GM18520 (cell line): ENCODE measurements at regions not wholly inside any gene's neighbourhood (a gene's known extent, or its start where the extent isn't known, plus 50 kb on each side); places are given as distances from the start of the nearest gene placed in this dataset.

Source experiments
- ATAC-seq: cut with Tn5 transposase; IDR thresholded peaks from one replicate; pipeline ENCODE4 v1.9.1; 2021; ENCODE audit not compliant: unreplicated experiment

DNA sequence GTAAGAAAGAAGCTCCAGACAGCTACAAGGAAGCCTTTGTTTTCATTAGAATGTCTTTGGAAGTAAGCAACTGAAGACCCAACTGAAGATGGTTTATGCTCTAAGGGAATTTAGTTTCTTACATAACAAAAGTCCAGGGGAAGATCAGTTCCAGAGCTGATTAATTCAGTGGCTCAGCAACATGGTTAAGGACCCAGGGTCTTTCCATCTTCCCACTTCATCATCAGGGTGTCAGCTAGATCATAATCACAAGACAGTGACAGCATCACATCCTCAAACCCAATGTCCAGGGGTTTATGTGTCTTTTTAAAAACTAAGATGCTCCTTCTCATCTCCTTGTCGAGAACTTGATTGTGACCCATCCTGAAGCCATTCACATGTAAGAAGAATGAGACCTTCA, 119.7 kb upstream of the PRDM1 start:
- ATAC-seq: no peak

DNA sequence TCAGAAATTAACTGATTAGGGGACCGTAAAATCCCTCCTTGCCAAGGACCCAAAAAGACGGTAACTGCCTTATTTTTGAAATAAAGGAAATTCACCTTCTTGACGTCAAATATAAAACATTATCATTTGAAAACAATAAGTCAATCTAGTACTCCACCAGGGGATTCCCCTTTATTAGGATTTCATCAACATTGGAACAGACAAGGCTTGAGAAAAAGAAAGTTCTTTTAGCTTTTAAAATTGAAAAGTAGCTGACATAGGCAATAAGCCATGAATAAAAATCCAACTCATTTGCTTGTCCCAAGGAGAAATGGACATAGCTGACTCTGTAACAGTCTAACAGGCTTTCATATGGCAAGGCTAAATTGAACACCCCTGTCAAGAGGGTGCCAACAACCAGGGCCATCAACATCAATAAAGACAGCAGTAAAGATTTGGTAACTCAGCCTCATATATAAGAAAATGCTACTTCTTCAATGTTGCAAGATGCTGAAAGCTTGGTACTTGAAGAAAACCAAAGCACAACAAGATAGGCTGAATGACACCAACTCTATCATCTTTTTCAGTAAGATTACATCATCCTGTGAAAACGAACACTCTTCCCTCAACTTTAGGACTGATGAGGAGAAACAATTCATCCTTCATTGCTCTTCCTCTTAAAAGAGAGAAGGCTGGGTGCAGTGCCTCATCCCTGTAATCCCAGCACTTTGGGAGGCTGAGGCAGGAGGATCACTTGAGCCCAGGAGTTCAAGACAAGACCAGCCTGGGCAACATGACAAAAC, 121.0 kb upstream of the PRDM1 start:
- no peak for ATAC-seq

DNA sequence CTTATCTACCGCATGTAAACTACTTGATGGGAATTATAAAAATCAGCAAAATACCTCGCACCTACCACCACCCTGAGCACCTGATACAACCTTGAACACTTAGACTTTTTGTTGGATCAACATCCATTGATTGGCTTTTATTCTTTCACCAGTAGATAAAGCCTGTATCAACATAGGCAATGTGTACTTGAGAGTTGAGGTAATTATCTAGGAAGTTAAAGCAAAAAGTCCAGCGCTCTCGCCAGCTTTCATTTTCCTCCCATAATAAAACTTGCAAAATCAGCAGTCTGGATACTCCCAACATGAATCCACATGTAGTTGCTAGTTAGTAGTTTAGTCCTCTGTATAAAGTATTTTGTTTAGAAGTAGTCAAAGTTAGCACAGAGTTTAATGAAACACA, 132.0 kb upstream of the PRDM1 start:
- no peak for ATAC-seq

DNA sequence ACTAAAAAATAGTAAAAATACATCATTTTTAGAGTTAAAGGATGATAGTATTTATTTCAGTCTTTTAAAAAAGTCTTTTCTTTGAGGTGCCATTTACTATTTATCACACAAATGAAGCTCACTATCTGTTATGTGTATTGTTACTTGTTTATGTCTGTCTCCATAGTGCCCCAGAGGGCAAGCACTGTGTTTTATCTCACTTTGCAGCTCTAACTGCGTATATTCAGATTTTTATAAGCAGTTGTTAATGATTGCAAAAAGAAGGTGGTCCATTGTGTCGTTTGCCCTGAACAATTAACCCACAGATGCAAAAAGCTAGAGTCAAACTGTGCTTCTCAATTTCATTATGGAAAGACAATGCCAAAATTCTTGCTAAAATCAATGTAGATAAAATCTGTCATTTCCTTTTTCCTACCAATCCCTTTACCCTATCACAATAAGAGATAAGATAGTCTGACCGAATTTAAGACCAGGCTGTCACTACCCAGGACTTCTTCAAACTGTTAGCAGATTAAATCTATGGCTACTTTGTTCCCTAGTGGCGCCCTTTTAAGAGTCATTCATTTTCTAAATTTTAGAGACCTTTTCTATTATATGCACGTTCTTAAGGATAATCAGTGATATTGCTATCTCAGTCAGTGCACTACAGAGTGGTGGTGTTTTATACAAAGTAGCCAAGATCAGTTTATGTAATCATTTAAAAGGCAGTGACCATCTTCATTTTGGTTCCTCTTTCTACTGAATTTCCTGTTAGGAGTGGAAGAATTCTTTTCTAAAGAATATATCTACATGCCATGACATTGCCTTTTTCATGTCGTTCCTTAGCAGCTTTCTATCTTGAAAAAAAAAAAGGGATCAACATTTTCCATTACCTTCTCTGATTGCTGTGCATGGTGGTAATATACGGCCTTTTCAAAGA, 133.1 kb upstream of the PRDM1 start:
- no peak for ATAC-seq

DNA sequence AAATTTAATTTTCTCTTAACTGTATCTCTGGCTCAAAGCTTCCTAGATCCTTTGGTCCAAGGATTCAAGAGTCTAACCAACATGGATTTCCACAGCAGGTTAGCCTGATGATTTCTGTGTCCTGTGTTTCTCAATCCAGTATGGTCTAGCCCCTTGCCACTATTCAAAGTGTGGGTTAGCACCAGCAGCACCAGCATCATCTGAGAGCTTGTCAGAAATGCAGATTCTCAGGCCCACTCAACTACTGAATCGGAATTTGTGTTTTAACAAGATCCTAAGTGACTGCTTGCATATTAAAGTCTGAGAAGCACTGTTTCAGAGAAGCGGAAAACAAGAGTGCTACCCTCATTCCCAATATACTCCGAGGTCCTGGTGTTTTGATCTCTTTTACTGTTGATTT, 133.8 kb upstream of the PRDM1 start:
- ATAC-seq: no peak

DNA sequence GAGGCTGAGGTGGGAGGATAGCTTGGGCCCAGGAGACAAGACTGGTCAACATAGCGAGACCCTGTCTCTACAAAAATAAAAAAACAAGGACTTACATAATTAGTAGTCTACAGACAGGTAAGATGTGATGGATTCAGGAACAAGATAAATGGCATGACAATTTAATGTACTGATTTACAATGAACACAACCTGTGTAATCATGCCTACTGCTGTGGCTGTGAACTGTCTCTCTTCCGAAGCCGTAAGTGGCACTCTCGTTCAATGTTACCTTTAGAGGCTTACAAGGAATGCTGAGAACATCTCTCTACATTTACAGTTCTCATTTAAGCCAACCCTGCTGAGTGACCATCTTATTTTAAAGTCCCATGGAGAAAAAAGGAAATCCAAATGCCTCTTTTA, 134.8 kb upstream of the PRDM1 start:
- ATAC-seq: no peak

DNA sequence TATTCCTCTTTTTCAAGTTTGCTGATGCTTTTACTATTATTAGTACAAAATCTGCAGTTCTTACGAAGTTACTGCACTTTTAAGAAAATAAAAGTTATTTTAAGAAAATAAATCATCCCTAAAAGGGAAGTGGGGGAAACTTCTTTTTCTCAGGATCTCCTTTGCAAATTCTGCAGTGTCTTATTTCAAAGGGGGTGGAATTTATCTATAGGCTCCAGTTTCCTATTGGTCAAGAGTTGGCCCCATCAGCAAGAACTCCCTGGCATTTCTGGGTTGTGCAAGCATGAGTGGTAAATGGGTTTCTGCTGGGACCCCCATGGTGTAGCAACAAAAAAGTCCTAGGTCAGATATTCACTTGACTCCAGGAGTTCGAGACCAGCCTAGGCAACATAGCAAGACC, 136.3 kb upstream of the PRDM1 start:
- ATAC-seq: no peak

DNA sequence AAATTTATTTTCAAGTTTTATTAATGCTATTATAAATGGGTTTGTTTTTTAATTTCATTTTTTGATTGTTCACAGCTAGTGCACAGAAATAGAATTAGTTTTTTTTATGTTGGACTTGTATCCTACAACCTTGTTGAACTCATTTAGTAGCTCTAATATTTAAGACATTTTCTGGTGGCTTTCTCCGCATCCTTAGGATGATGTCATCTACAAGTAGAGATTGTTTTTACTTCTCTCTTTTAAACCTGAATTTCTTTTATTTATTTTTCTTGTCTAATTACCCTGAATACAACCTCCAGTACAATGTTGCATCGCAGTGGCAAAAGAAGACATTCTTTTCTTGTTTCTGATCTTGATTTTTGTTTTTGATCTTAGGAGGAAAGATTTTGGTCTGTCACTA, 142.6 kb upstream of the PRDM1 start:
- ATAC-seq: no peak

DNA sequence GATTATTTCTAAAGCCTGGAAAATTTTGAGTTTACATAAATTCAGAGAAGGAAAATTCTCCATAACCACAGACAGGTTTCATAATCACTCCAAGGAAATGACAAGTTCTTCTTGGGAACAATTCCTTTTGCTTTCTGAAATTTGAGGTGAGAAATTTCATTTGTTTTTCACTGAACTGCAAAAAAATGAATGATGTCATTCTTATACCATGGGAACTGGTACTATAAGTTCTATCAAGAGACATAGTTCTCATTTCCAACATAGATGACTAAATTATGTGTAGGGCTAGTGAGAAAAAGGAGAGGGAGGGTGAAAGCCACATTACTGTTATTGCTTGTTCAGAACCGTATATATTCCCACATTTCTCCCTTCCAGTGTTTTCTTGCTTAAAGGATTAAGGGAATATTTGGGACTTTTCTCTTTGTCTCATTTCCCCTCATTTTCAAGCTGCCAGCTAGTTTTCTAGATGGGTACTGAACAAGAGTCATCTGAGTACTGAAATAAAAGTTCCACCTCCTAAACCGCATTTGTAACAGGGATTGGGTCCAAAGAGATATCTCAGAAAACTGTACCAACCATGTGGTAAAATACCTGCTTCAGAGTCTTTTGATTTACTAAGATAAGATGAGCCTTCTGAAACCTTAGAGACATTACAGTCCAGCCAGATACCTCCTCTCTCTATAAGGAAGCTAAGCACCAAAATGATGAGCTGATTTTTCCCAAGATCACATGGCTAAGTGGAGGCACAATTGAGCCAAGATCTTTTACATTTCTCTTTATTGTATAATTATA, 144.3 kb upstream of the PRDM1 start:
- ATAC-seq: no peak

DNA sequence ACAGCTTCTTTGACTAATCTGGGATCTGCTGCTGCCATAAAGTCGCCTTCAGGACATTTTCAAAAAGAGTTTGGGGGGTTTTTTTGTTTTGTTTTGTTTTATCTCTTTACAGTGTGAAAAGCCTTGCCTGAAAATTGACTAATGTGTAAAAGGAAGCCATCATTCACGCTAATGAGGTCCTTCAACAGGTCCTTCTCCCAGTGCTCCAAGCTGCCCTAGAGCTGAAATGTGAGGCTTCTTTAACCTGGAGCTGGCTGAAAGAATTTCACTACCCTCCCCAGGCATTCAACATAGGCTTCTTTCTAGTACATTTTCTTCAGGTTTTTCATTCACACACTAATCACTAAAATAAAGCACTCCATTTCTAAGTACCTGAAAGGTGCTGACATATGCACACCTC, 145.1 kb upstream of the PRDM1 start:
- no peak for ATAC-seq

DNA sequence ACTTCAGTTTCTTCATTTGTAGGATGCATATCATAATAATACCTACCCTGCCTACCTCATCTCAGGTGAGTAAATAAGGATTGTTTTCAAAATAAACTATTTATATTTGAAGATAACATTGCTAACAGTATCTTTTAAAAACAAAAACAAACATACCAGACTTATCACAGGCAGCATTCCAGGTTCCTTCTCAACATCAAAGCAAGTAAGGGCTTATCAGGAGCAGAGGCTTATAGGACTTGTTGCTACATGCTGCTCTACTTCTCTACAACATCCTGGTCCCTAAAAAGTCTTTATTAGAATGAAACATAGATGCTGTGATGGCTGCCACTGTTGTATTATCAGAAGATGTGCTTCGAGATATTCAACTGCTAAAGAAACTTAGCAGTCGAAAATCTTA, 149.2 kb upstream of the PRDM1 start:
- no peak for ATAC-seq

DNA sequence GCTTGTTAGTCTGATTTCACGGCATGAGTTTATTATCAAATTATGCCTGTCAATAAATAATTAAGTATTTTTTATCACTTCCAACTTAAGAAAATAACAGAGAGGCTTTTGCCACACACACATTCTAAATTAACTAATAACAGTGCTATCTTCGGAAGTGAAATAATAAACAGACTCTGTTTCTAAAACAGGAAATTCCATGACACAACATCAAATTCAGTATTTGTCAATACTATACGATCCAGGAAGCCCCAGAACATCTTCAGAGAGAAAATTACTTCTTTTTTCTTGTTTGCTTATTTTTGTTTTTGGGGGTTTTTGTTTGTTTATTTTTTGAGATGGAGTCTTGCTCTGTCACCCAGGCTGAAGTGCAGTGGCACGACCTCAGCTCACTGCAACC, 150.7 kb upstream of the PRDM1 start:
- no peak for ATAC-seq

DNA sequence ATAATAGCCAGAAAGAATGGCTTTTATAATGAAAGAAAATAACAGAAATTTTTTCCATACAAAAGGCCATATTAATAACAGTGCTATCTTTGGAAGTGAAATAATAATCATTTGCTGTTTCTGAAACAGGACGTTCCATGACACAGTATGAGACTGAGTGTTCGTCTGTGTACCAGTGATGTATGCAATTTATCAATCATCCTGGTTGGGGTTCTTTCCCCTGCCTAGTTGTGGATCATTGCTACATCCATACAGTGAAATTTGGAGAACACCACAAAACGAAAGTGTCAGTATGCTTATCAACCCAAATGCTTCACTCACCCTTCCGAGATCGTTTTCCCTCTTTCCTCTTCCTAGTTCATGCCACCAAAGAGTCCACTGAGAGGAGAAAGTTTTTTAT, 151.4 kb upstream of the PRDM1 start:
- no peak for ATAC-seq

DNA sequence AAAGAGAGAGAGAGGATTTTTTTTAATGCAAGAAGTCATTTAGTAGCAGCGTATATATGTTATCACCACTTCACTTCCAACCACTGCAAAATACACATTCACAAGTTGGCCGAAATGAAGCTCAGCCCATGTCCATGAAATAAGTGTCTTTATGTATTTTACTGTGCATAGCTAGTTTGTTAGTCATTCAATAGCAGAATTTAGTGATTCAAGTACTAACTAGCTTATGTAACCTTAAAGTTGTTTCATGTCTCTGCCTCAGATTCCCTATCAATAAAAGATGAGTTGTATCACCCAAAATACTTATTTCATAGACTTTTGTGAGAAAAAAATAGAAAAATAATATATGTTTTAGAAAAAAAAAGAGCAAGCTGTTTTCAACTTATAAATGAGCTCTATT, 153.7 kb upstream of the PRDM1 start:
- ATAC-seq: no peak

DNA sequence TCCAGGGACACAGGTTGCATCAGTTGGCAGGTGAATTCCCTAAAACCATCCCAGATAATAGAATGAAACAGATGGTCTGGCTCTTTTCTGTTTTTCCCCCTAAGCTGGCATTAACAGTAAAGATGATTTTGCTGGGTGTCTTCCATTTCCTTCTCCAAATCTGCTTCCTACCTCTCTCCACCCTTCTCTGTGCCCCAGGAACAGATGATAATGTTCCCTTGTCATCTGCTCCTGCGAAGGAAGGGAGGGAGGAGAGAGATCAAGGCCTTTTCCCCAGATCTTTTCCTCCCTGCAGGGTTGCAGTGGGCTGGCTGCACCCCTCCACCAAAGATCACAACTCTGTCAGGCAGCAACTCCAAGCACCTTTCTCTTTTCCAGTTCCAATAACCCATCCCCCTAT, 156.5 kb upstream of the PRDM1 start:
- no peak for ATAC-seq

DNA sequence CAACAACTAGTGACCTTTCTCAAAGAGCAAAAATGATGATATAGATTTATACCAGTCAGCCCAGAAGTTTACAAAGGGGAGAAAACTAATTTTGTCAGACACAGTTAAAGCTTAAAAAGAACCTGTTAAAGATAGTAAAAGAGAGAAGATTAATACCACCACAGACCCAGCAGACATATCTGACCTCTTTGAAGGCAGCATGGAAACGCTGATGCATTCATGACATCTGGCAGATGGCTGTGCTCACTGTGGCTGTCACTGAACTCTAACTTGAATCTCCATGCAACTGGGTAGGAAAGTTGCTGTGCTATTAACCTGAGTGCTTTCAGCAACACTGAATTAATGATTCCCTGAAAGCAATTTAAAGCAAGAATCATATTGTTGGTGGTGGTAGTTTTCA, 159.8 kb upstream of the PRDM1 start:
- ATAC-seq: no peak

DNA sequence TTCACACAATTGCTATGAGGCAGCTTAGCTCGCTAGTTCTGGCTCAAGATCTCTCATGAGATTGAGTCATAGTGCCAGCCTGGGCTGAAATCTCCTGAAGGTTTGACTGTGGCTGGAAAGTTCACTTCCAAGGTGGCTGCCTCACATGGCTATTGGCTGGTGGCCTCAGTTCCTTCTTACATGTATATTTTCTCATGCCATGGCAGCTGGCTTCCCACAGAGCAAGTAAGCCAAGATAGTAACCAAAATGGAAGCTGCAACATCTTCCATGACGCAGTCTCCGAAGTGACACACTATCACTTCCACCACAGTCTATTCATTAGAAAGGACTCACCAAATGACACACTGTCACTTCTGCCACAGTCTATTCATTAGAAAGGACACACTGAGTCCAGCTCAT, 160.4 kb upstream of the PRDM1 start:
- ATAC-seq: no peak

DNA sequence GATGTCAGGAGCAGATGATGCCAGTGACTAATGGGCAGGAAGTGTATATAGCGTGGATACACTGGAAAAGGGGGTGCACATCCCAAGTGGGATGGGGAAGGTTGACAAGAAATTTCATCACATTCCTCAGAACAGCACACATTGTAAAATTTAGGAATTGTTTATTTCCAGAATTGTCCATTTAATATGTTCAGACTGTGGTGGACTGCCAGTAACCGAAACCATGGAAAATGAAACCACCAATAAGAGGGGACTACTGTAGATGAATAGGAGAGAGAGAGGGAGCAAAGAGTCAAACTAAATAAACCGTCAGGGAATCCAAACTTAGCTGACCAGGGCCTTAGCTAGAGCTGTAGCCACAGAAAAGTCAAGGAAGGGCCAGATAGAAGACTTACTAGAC, 164.4 kb upstream of the PRDM1 start:
- ATAC-seq: no peak

DNA sequence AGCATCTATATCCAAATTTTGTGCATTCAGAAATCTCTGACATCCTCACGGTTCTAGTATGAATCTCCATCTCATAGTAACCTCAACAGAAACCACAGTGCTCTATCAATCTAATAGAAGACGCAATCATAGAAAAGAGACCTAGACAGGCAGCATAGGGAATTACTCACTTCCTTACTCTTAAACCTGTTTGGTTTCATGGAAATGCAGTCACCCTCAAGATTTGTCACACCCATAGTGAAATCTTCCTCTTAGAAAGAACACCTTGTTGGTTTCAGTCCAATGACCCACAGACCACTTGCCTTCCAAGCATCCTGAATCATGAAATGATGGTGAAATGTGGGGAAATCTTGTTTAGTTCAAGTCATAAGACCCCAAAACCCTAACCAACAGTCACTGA, 166.1 kb upstream of the PRDM1 start:
- no peak for ATAC-seq

DNA sequence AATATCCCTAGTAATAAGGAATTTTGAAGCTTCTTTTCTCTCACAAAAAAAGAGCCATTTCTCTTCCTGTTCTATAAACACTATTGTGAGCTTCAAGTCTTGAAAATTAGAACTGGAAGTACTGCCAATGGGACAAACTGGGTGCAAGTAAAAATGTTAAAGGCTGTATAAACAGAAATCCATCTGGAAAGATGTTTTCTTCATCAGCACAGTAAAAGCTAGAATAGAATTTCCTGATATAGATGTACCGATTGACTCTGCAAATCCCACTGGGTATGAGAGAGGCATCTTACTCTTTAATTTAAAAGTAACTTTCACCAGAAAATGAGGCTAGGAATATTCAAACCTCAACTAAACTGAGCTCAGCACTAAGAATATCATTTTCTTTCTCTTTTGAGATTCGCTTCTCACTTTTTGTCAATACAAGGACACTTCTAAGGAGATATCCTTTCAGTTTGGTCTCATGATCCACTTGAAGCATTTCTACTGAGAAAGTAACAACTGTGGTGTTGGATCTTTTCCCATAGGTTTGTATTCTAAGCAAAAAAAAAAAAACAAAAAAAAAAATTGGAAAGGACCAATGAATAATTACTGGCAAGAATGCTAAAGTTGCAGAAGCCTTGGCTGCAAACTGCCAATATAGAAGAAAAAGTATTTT, 169.0 kb upstream of the PRDM1 start:
- no peak for ATAC-seq

DNA sequence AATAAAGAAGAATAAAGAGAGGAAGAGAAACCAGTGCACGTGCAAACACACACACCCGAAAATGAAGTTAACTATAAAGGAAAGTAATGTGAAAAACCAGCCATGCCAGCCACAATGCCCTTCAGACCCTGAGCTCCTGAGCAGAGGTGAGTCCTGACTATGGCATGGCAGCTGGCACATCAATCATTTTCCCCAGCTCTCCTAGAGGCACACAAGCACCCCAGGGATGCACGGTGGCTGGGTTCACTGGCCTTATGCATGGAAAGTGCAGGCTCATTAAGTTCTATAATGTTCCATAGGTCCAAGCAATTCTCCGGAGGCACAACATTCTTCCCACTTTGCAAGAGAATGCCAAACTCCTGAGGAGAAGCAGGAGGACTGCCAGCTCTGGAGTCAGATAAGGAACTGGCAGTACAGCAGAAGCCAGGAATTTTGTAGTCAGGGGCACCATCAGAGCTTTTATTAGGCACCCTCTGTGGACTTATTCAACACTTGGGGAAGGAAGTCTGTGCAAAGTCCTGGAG, 175.0 kb upstream of the PRDM1 start:
- no peak for ATAC-seq
